GM12878 (cell line): ENCODE measurements at regions not wholly inside any gene's neighbourhood (a gene's known extent, or its start where the extent isn't known, plus 50 kb on each side); places are given as distances from the start of the nearest gene placed in this dataset.

Experiments used
- ATAC-seq: fragments of 200-7000 bp; cut with Tn5 transposase; 3 replicates; pipeline ENCODE4 v1.9.1; 2020; ENCODE audit warnings: mild to moderate bottlenecking, moderate library complexity
- BruUV-seq: library from RNA; stranded (reverse); fragments of 400-500 nt; replicated peaks from 2 replicates; lab custom pipeline; 2021; lab: Mats Ljungman, UMichigan
- CTCF ChIA-PET: fragments of 300-600 bp; sonication (Branson Sonifier 250); formaldehyde crosslinking; extraction: SDS; loops from one replicate; lab custom pipeline; 2021; ENCODE audit warnings: inconsistent platforms; lab: Yijun Ruan, JAX
- POLR2A ChIA-PET: fragments of 350-600 bp; formaldehyde crosslinking; extraction: SDS; loops from one replicate; lab custom pipeline; 2021; ENCODE audit warnings: inconsistent platforms; lab: Charles Lee
- RAD21 ChIA-PET: fragments of 300-600 bp; sonication (Branson Sonifier 250); formaldehyde crosslinking; loops from one replicate; lab custom pipeline; 2023; ENCODE audit warnings: antibody characterized with exemption; ENCODE audit not compliant: unreplicated experiment; lab: Charles Lee
- SMC1A ChIA-PET: fragments of 300-600 bp; sonication (Branson Sonifier 250); formaldehyde crosslinking; loops from one replicate; lab custom pipeline; 2023; ENCODE audit not compliant: unreplicated experiment, uncharacterized antibody; lab: Charles Lee
- DNase-seq: peaks from one replicate; pipeline ENCODE4 v3.0.0-alpha.2; 2011; ENCODE audit warnings: low read depth, low spot score
- FAIRE-seq: peaks from 3 replicates; lab custom pipeline; 2011; peaks lifted over from hg19 to GRCh38; lab: Jason Lieb, UNC
- H2AFZ ChIP-seq: 2 replicates; pipeline ENCODE4 v1.6.0; 2011; ENCODE audit warnings: low read depth, low read length, control low read depth; ENCODE audit not compliant: control insufficient read depth
- H3K27ac ChIP-seq: 2 replicates; pipeline ENCODE4 v1.5.1; 2011; ENCODE audit warnings: control low read depth; ENCODE audit not compliant: control insufficient read depth, insufficient read depth
- H3K27me3 ChIP-seq, 2 experiments: replicated peaks in 1 of 2; 2 replicates each; pipeline versions ENCODE4 v1.6.0 to v1.6.1; 2011; ENCODE audit warnings: low read length in 1 of 2; ENCODE audit not compliant: control insufficient read depth in 2 of 2, insufficient read depth in 2 of 2
- H3K36me3 ChIP-seq, 2 experiments: 2 replicates each; pipeline ENCODE4 v1.5.1; 2011; ENCODE audit warnings: low read length in 1 of 2; ENCODE audit not compliant: control insufficient read depth in 2 of 2, insufficient read depth in 2 of 2
- H3K4me1 ChIP-seq: 2 replicates; pipeline ENCODE4 v1.6.1; 2011; ENCODE audit warnings: mild to moderate bottlenecking, low read length, moderate library complexity, mixed read lengths; ENCODE audit not compliant: control insufficient read depth, insufficient read depth
- H3K4me2 ChIP-seq: 2 replicates; pipeline ENCODE4 v1.6.0; 2011; ENCODE audit warnings: control low read depth; ENCODE audit not compliant: control insufficient read depth, insufficient read depth
- H3K4me3 ChIP-seq: fragments of 200-600 bp; sonication (generic); 2 replicates; pipeline ENCODE4 v1.5.1; 2016
- H3K79me2 ChIP-seq: 2 replicates; pipeline ENCODE4 v1.6.0; 2011; ENCODE audit warnings: low read length; ENCODE audit not compliant: control insufficient read depth, insufficient read depth
- H3K9ac ChIP-seq: 2 replicates; pipeline ENCODE4 v1.8.0; 2011; ENCODE audit warnings: low read length, control low read depth, mixed read lengths; ENCODE audit not compliant: control insufficient read depth, insufficient read depth
- H3K9me3 ChIP-seq: replicated peaks from 3 replicates; pipeline ENCODE4 v1.5.1; 2011; ENCODE audit warnings: mild to moderate bottlenecking, low read length; ENCODE audit not compliant: control insufficient read depth, insufficient read depth
- H4K20me1 ChIP-seq: 2 replicates; pipeline ENCODE4 v1.6.0; 2011; ENCODE audit not compliant: control insufficient read depth, insufficient read depth
- E2F8 ChIP-seq: fragments of 450-650 bp; IDR thresholded peaks from 2 replicates; pipeline ENCODE4 v1.6.1; 2018; ENCODE audit warnings: mild to moderate bottlenecking, low read depth, moderate library complexity; ENCODE audit not compliant: partially characterized antibody
- HCFC1 ChIP-seq: fragments of 150-350 bp; IDR thresholded peaks from 2 replicates; pipeline ENCODE4 v1.6.1; 2014; ENCODE audit warnings: low read length
- HDAC2 ChIP-seq: fragments of 200-600 bp; sonication (generic); IDR thresholded peaks from 2 replicates; pipeline ENCODE4 v1.6.1; 2017
- MXI1 ChIP-seq: fragments of 150-350 bp; IDR thresholded peaks from 2 replicates; pipeline ENCODE4 v1.6.1; 2011; ENCODE audit warnings: low read depth, mild to moderate bottlenecking, inconsistent platforms, low read length, improper control_type of control experiment
- NFXL1 ChIP-seq: fragments of 450-650 bp; IDR thresholded peaks from 2 replicates; pipeline ENCODE4 v1.6.1; 2017; ENCODE audit warnings: antibody characterized with exemption, mild to moderate bottlenecking, borderline replicate concordance
- REST ChIP-seq: IDR thresholded peaks from 2 replicates; pipeline ENCODE4 v1.6.1; 2012; ENCODE audit warnings: mild to moderate bottlenecking, low read depth, low read length
- SIN3A ChIP-seq: IDR thresholded peaks from 2 replicates; pipeline ENCODE4 v1.6.1; 2012; ENCODE audit warnings: low read depth, low read length, improper control_type of control experiment
- YY1 ChIP-seq: IDR thresholded peaks from 2 replicates; pipeline ENCODE4 v1.6.1; 2011; ENCODE audit warnings: low read depth, mild to moderate bottlenecking, low read length
- ZNF687 ChIP-seq: fragments of 450-650 bp; IDR thresholded peaks from 2 replicates; pipeline ENCODE4 v1.6.1; 2017; ENCODE audit warnings: mild to moderate bottlenecking, moderate library complexity
- WGBS: methylation state at CpG from one replicate; pipeline ENCODE4 v1.1.6; 2016; ENCODE audit warnings: low lambda C conversion rate; ENCODE audit not compliant: insufficient replicate concordance, insufficient coverage; ENCODE audit errors: missing lambda C conversion rate; 5-methylcytosine and 5-hydroxymethylcytosine counted together
- in situ Hi-C: fragments of 300-500 bp; cut with MboI; formaldehyde crosslinking; loops from 9 replicates; pipeline ENCODE4 v1.14.3; 2018; ENCODE audit warnings: mixed read lengths
- intact Hi-C: fragments of 100-400 bp; cut with micrococcal nuclease; formaldehyde crosslinking; loops from one replicate; pipeline ENCODE4 v1.14.2; 2022; ENCODE audit not compliant: unreplicated experiment

GRCh38 chr9:124110307-124110915 lies 98.8 kb downstream of the LHX2 start:
- H3K4me2 ChIP-seq, result no peak overlapping the region
- H3K9me3 ChIP-seq, result no peaks in the 10 kb centered on the region
- H3K4me1 ChIP-seq, result no peaks in the 10 kb centered on the region
- 27% methylated on average over 16 of the region's 16 CpGs for WGBS
- no peak overlapping the region for H2AFZ ChIP-seq
- peak; percentile 74 for ATAC-seq
- POLR2A ChIA-PET, result no interaction called here
- CTCF ChIA-PET, result interaction anchor here (1.1 kb wide), 2 partner anchors 9 to 277 kb away, joined by 3 to 5 read pairs; no protein-coding TSS in a partner anchor
- H3K36me3 ChIP-seq, result no peaks in the 10 kb centered on the region
- no peak overlapping the region for H3K4me3 ChIP-seq
- no peak for DNase-seq
- H4K20me1 ChIP-seq, result no peaks in the 10 kb centered on the region
- no TSS peak for BruUV-seq
- intact Hi-C loops (no loop called here), in situ Hi-C loops (no loop called here)
- no peaks in the 10 kb centered on the region for H3K79me2 ChIP-seq
- H3K27ac ChIP-seq, result no peak overlapping the region
- SMC1A ChIA-PET, result interaction anchor here (0.7 to 1.4 kb wide), 3 partner anchors 12 to 17 kb away, joined by 3 to 4 read pairs (median 3); no protein-coding TSS in a partner anchor
- RAD21 ChIA-PET, result interaction anchor here (0.8 to 1.3 kb wide), 2 partner anchors 16 to 21 kb away, joined by 3 to 4 read pairs; no protein-coding TSS in a partner anchor
- FAIRE-seq, result no peak
- no peaks in the 10 kb centered on the region; a peak in 1 of 4 replicates for H3K27me3 ChIP-seq
- H3K9ac ChIP-seq, result no peak overlapping the region
- peak; percentile 94; the same call in 1 of the 2 replicates for TF ChIP-seq HDAC2
- peak; percentile 100 for TF ChIP-seq REST
- TF ChIP-seq MXI1, result peak; percentile 57; the same call in 1 of the 2 replicates
- no peak for TF ChIP-seq ZNF687
- TF ChIP-seq HCFC1, result peak; percentile 49; the same call in 1 of the 2 replicates
- TF ChIP-seq SIN3A, result peak; percentile 97
- TF ChIP-seq NFXL1, result no peak
- TF ChIP-seq E2F8, result peak; percentile 80
- peak; percentile 56; the same call in 1 of the 2 replicates for TF ChIP-seq YY1
